ENCODE measurements at regions not wholly inside any gene's neighbourhood (a gene's known extent, or its start where the extent isn't known, plus 50 kb on each side); places are given as distances from the start of the nearest gene placed in this dataset.

DNA sequence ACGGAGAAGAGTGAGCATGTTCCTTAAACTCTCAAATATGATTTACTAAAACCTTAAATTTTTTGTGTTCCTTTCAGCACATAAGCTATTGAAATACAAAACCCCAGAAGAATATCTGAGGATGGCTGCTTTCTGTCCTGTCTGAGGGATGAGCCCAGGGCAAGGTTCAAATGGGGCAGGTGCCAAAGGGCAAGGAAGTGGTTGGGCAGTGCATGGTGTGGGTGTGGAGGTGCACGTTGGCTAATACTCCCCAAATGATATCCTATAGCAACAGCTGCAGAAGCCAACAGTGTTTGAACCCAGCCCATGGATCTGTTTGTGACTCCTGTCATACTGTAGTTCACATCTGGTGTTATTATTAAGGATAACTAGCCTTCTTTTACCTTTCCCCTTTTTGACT lies 183.0 kb downstream of the CDCA7 start:
- no peak for DNase-seq (ENCODE audit: extremely low spot score, unreplicated experiment)
- Mint-ChIP-seq H3K4me3 (no peak overlapping the region), H3K9me3 (peaks cover 11% of the 10 kb centered on the region), H3K4me1 (ENCODE audit: unreplicated experiment) (no peaks in the 10 kb centered on the region), H3K27ac (no peak overlapping the region), H3K27me3 (peaks cover 9% of the 10 kb centered on the region), H3K36me3 (no peaks in the 10 kb centered on the region)
- TF ChIP-seq, protein P1, sequence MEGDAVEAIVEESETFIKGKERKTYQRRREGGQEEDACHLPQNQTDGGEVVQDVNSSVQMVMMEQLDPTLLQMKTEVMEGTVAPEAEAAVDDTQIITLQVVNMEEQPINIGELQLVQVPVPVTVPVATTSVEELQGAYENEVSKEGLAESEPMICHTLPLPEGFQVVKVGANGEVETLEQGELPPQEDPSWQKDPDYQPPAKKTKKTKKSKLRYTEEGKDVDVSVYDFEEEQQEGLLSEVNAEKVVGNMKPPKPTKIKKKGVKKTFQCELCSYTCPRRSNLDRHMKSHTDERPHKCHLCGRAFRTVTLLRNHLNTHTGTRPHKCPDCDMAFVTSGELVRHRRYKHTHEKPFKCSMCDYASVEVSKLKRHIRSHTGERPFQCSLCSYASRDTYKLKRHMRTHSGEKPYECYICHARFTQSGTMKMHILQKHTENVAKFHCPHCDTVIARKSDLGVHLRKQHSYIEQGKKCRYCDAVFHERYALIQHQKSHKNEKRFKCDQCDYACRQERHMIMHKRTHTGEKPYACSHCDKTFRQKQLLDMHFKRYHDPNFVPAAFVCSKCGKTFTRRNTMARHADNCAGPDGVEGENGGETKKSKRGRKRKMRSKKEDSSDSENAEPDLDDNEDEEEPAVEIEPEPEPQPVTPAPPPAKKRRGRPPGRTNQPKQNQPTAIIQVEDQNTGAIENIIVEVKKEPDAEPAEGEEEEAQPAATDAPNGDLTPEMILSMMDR (conservative IDR thresholded peaks at IDR 0.05) = no peak

GRCh38 chr2:173539615-173540014 lies 184.9 kb downstream of the CDCA7 start:
- Mint-ChIP-seq H3K9me3 (peaks cover 1% of the 10 kb centered on the region), H3K4me1 (ENCODE audit: unreplicated experiment) (no peaks in the 10 kb centered on the region), H3K4me3 (no peak overlapping the region), H3K27me3 (peaks cover 9% of the 10 kb centered on the region), H3K36me3 (no peaks in the 10 kb centered on the region), H3K27ac (no peak overlapping the region)
- TF ChIP-seq, protein P1 (conservative IDR thresholded peaks at IDR 0.05) = no peak
- DNase-seq (ENCODE audit: extremely low spot score, unreplicated experiment) = no peak

GRCh38 chr2:173544641-173545363 lies 190.1 kb downstream of the CDCA7 start:
- Mint-ChIP-seq H3K9me3 (no peaks in the 10 kb centered on the region), H3K4me1 (ENCODE audit: unreplicated experiment) (no peaks in the 10 kb centered on the region), H3K27ac (no peak overlapping the region), H3K36me3 (no peaks in the 10 kb centered on the region), H3K27me3 (peaks cover 11% of the 10 kb centered on the region), H3K4me3 (no peak overlapping the region)
- TF ChIP-seq, protein P1 (conservative IDR thresholded peaks at IDR 0.05) = no peak
- DNase-seq (ENCODE audit: extremely low spot score, unreplicated experiment) = no peak

GRCh38 chr2:173545364-173545763 lies 190.7 kb downstream of the CDCA7 start:
- no peaks in the 10 kb centered on the region for H3K4me1 Mint-ChIP-seq (ENCODE audit: unreplicated experiment)
- H3K27ac Mint-ChIP-seq = no peak overlapping the region
- no peak for DNase-seq (ENCODE audit: extremely low spot score, unreplicated experiment)
- H3K4me3 Mint-ChIP-seq = no peak overlapping the region
- H3K27me3 Mint-ChIP-seq = peaks cover 8% of the 10 kb centered on the region
- H3K36me3 Mint-ChIP-seq = no peaks in the 10 kb centered on the region
- TF ChIP-seq, protein P1 (conservative IDR thresholded peaks at IDR 0.05) = no peak
- H3K9me3 Mint-ChIP-seq = peaks cover 5% of the 10 kb centered on the region

DNA sequence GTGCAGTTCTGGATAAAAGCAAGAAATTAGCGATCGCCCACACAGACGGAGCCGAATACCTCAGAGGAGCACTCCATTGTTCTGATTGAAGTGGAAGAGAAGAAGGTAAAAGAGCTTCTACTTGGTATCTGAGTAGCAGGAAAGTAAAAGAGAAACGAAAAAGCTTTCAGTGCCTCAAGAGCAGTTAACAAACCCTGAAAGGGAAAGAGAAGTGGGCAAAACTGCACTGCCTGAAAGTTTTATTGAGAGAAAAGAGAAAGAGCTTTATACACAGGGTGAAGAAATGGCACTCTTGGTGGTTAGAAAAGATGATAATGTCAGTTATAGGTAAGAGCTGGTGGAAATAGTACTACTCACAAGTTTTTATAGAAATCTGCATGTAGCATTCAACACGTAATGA lies 192.8 kb downstream of the CDCA7 start:
- H3K4me1 Mint-ChIP-seq (ENCODE audit: unreplicated experiment) = no peaks in the 10 kb centered on the region
- H3K9me3 Mint-ChIP-seq = peaks cover 14% of the 10 kb centered on the region
- no peak overlapping the region for H3K4me3 Mint-ChIP-seq
- H3K27ac Mint-ChIP-seq = no peak overlapping the region
- TF ChIP-seq, protein P1 (conservative IDR thresholded peaks at IDR 0.05) = no peak
- peaks cover 12% of the 10 kb centered on the region for H3K27me3 Mint-ChIP-seq
- DNase-seq (ENCODE audit: extremely low spot score, unreplicated experiment) = no peak
- no peaks in the 10 kb centered on the region for H3K36me3 Mint-ChIP-seq

All from type B pancreatic cell (in vitro differentiated cells).